Esophagus muscularis mucosa (tissue), 4 donors: ENCODE measurements at regions not wholly inside any gene's neighbourhood (a gene's known extent, or its start where the extent isn't known, plus 50 kb on each side); places are given as distances from the start of the nearest gene placed in this dataset.

Experiments used
- DNase-seq: peaks from one replicate; pipeline ENCODE4 v3.0.0-alpha.2; 2017; ENCODE audit errors: extremely low spot score
- H3K27ac ChIP-seq, 4 donors: fragments of 200-600 bp; sonication (generic); replicated peaks in 1 of 4; 1 replicate in 3 of 4; 2 replicates in 1 of 4; pipeline ENCODE4 v1.5.1; 2016 to 2019; ENCODE audit warnings: mild to moderate bottlenecking in 1 of 4
- H3K27me3 ChIP-seq, 4 donors: fragments of 200-600 bp; sonication (generic); one replicate each; pipeline versions ENCODE4 v1.5.1 to v1.6.0; 2016 to 2019
- H3K36me3 ChIP-seq, 4 donors: fragments of 200-600 bp; sonication (generic); one replicate each; pipeline ENCODE4 v1.5.1; 2016 to 2019
- H3K4me1 ChIP-seq, 4 donors: fragments of 200-600 bp; sonication (generic); one replicate each; pipeline ENCODE4 v1.5.1; 2016 to 2019
- H3K4me3 ChIP-seq, 4 donors: fragments of 200-600 bp; sonication (generic); 1 replicate in 2 of 4; 2 replicates in 2 of 4; pipeline ENCODE4 v1.5.1; 2016 to 2019; ENCODE audit warnings: mild to moderate bottlenecking in 4 of 4, moderate library complexity in 1 of 4
- H3K9me3 ChIP-seq, 4 donors: fragments of 200-600 bp; sonication (generic); 1 replicate in 3 of 4; 2 replicates in 1 of 4; pipeline ENCODE4 v1.5.1; 2016 to 2019
- CTCF ChIP-seq, 3 experiments: fragments of 200-600 bp in 2 of 3; fragments of 450-650 bp in 1 of 3; sonication (generic) in 2 of 3; IDR thresholded peaks; one replicate each; pipeline ENCODE4 v1.5.1; 2017 to 2019; ENCODE audit warnings: antibody characterized with exemption in 3 of 3, mild to moderate bottlenecking in 2 of 3, moderate library complexity in 1 of 3
- EP300 ChIP-seq: sonication (generic); formaldehyde crosslinking; IDR thresholded peaks from one replicate; pipeline ENCODE4 v1.6.1; 2017; ENCODE audit warnings: antibody characterized with exemption
- POLR2A ChIP-seq: fragments of 450-650 bp; IDR thresholded peaks from one replicate; pipeline ENCODE4 v1.6.1; 2017; ENCODE audit warnings: antibody characterized with exemption, moderate library complexity, mild to moderate bottlenecking, low read depth
- POLR2AphosphoS5 ChIP-seq, 2 donors: sonication (generic); formaldehyde crosslinking; IDR thresholded peaks; one replicate each; pipeline ENCODE4 v1.6.1; 2017; ENCODE audit warnings: antibody characterized with exemption in 2 of 2
- WGBS: methylation state at CpG from one replicate; pipeline ENCODE4 v1.1.5; 2018; 5-methylcytosine and 5-hydroxymethylcytosine counted together
- intact Hi-C: fragments of 100-400 bp; cut with DNase I; formaldehyde crosslinking; loops from one replicate; pipeline ENCODE4 v1.15.1; 2023

- H3K27ac ChIP-seq, result no peak overlapping the region
- DNase-seq, result no peak
- intact Hi-C loops, result no loop called here
- 94% methylated on average over 1 of the region's 1 CpG for WGBS
- H3K27me3 ChIP-seq, result no peaks in the 10 kb centered on the region
- H3K4me1 ChIP-seq, result no peaks in the 10 kb centered on the region
- H3K36me3 ChIP-seq, result no peaks in the 10 kb centered on the region
- TF ChIP-seq EP300, result no peak
- no peak for TF ChIP-seq POLR2AphosphoS5 (IDR thresholded peaks at IDR 0.05)
- no peak for TF ChIP-seq CTCF (IDR thresholded peaks at IDR 0.05)
- no peak for TF ChIP-seq POLR2A
- H3K4me3 ChIP-seq, result no peak overlapping the region
- no peaks in the 10 kb centered on the region for H3K9me3 ChIP-seq
Measured at GRCh38 chr7:16278167-16278787, 143.1 kb downstream of the CRPPA start.

- H3K36me3 ChIP-seq, result no peaks in the 10 kb centered on the region
- 54% methylated on average over 2 of the region's 2 CpGs for WGBS
- no peak overlapping the region for H3K4me3 ChIP-seq
- DNase-seq, result no peak
- H3K4me1 ChIP-seq, result no peaks in the 10 kb centered on the region
- TF ChIP-seq EP300, result no peak
- no peaks in the 10 kb centered on the region for H3K27me3 ChIP-seq
- no peak overlapping the region for H3K27ac ChIP-seq
- H3K9me3 ChIP-seq, result no peaks in the 10 kb centered on the region
- intact Hi-C loops, result no loop called here
Measured at GRCh38 chr7:16271990-16272665, 149.2 kb downstream of the CRPPA start.

- H3K27me3 ChIP-seq, result no peaks in the 10 kb centered on the region
- no peaks in the 10 kb centered on the region for H3K9me3 ChIP-seq
- intact Hi-C loops, result no loop called here
- no peak overlapping the region for H3K27ac ChIP-seq
- no peaks in the 10 kb centered on the region for H3K4me1 ChIP-seq
- TF ChIP-seq POLR2A (no peak), POLR2AphosphoS5 (IDR thresholded peaks at IDR 0.05) (no peak), EP300 (no peak), CTCF (IDR thresholded peaks at IDR 0.05) (no peak)
- H3K4me3 ChIP-seq, result no peak overlapping the region
- DNase-seq, result no peak
- WGBS, result 63% methylated on average over 1 of the region's 1 CpG
- no peaks in the 10 kb centered on the region for H3K36me3 ChIP-seq
Measured at GRCh38 chr7:16271355-16271915, 149.9 kb downstream of the CRPPA start.

GRCh38 chr7:16270844-16271243 is 150.5 kb downstream of the CRPPA start:
- no peak overlapping the region for H3K4me3 ChIP-seq
- no peaks in the 10 kb centered on the region for H3K27me3 ChIP-seq
- H3K9me3 ChIP-seq, result no peaks in the 10 kb centered on the region
- no peaks in the 10 kb centered on the region for H3K4me1 ChIP-seq
- no peak for DNase-seq
- no peaks in the 10 kb centered on the region for H3K36me3 ChIP-seq
- TF ChIP-seq EP300 (no peak), POLR2AphosphoS5 (IDR thresholded peaks at IDR 0.05) (no peak), CTCF (IDR thresholded peaks at IDR 0.05) (no peak), POLR2A (no peak)
- no peak overlapping the region for H3K27ac ChIP-seq
- 64% methylated on average over 4 of the region's 4 CpGs for WGBS
- intact Hi-C loops, result no loop called here

- no peaks in the 10 kb centered on the region for H3K9me3 ChIP-seq
- no peak overlapping the region for H3K27ac ChIP-seq
- H3K4me1 ChIP-seq, result no peaks in the 10 kb centered on the region
- intact Hi-C loops, result no loop called here
- DNase-seq, result no peak
- H3K36me3 ChIP-seq, result no peaks in the 10 kb centered on the region
- H3K4me3 ChIP-seq, result no peak overlapping the region
- TF ChIP-seq CTCF (IDR thresholded peaks at IDR 0.05), result no peak
- TF ChIP-seq POLR2A, result no peak
- TF ChIP-seq EP300, result no peak
- no peak for TF ChIP-seq POLR2AphosphoS5 (IDR thresholded peaks at IDR 0.05)
- no peaks in the 10 kb centered on the region for H3K27me3 ChIP-seq
- 68% methylated on average over 12 of the region's 12 CpGs for WGBS
Measured at GRCh38 chr7:16268821-16269768, 152.2 kb downstream of the CRPPA start.
